Fibroblast of skin of back (primary cell): ENCODE measurements at regions not wholly inside any gene's neighbourhood (a gene's known extent, or its start where the extent isn't known, plus 50 kb on each side); places are given as distances from the start of the nearest gene placed in this dataset.
"Not testable (repeated sequence)": the region's sequence is repeated elsewhere in the genome, so short reads cannot be mapped to it uniquely, and the experiment has no call there.

Experiments used
- DNase-seq: peaks from one replicate; pipeline ENCODE4 v3.0.0-alpha.2; 2013

DNA sequence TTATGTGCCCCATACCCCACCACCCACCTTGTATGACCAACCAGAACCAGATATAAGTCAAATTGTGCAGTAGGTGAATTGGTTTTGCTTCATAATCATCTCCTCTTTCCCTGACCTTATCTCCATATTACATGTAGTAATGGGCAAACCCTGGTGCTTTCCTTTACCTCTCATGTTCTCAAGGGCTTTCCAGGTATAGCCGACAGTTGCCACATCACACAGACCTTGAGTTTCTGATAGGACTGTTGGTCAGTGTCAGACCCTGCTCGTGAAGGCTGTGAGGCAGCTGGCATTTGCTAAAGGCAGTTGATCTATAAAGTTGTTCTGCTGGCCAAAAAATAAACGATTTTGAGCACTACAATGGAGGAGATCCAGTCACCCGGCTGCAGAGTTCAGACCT is 145.9 kb downstream of the ALX1 start:
- DNase-seq: no peak

DNA sequence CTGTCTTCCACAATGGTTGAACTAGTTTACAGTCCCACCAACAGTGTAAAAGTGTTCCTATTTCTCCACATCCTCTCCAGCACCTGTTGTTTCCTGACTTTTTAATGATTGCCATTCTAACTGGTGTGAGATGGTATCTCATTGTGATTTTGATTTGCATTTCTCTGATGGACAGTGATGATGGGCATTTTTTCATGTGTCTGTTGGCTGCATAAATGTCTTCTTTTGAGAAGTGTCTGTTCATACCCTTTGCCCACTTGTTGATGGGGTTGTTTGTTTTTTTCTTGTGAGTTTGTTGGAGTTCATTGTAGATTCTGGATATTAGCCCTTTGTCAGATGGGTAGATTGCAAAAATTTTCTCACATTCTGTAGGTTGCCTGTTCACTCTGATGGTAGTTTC is 153.1 kb downstream of the ALX1 start:
- not testable (repeated sequence) for DNase-seq

DNA sequence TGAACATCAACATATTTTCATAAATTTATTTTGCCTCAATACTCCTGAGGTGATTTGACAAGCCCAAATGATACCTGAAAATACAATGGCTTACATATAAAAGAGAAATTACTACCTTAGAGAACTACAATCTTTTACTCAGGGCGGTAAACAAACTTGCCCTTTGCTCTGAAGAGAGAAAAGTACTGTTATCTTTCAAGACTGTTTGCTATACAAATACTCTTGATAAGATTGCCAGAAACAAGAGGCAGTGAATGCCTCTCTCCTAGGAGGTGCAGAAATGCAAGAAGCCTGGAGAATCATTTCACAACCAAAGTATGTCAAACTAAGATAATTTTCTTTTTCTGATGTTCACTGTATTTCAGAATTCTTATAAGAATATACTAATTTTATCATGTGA is 160.3 kb downstream of the ALX1 start:
- DNase-seq: no peak

DNA sequence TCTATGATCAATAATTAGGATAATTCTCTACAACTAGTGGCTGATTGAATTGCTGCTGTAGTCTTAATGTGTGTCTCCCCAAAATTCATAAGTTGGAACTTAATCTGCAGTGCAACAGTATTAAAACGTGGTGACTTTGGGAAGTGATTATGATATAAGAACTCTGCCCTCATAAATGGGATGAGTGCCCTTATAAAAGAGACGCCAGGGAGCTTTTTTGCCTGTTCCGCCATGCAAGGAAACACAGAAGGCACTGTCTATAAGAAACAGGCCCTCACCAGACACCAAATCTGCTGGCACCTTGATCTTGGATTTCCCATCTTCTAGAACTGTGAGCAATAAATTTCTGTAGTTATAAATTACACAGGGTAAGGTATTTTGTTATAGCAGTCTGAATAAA is 161.0 kb downstream of the ALX1 start:
- DNase-seq: no peak

DNA sequence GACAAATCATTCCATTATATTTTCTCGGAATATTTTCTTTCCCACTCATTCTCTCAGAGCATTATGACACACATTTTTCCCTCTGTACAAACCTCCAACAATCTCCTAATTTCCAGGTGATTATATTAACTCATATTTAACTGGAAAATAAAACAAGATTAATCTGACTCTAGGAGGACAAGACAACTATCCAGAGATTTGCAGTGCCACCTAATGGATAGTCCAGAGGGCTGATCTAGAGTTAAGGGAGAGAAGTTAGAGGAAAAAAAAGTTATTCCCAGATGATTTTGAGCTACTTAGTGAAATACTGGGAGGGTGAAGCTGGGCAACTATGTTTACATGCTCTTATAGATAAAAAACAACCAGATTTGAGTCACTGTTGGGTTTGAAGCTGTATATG is 161.7 kb downstream of the ALX1 start:
- DNase-seq: peak; percentile 1

GRCh38 chr12:85445060-85445938 is 165.3 kb downstream of the ALX1 start:
- DNase-seq: no peak

DNA sequence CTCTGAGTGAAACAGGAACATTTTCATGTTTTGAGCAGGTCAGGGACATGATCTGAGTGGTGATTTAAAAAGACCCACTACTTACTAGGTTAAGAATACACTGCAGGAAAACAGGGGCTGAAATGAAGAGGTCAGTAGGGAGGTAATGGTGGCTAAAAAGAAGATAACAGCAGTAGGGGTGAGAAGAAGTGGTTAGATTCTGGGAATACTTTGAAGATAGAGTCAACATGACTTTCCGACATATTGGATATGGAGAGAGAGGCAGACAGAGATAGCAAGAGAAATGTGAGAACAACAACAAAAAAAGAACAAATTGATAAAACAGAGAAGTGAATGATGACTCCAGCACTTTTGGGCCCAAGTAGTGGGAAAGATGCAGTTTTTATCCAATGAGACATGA is 168.0 kb downstream of the ALX1 start:
- DNase-seq: no peak

- peak; percentile 7 for DNase-seq
Measured at GRCh38 chr12:85448548-85449139, 168.6 kb downstream of the ALX1 start.

DNA sequence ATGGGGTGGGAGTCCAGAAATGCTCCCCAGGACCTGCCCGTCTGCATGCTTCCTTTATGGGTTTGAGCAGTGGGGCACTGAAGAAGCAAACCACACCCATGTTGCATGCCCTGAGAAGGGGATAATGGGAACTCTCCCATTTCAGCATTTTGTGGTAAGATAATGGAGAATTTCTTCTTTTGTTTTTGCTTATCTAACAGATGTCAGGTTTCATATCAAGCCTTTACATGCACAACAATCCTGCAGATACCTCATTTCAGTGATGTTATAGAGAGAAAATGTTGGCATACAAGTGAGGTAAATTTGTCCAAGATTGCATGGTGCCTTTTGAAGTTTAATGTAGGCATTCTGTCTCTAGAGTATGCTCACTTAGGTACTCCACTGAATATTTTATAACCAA is 177.0 kb downstream of the ALX1 start:
- DNase-seq: no peak

DNA sequence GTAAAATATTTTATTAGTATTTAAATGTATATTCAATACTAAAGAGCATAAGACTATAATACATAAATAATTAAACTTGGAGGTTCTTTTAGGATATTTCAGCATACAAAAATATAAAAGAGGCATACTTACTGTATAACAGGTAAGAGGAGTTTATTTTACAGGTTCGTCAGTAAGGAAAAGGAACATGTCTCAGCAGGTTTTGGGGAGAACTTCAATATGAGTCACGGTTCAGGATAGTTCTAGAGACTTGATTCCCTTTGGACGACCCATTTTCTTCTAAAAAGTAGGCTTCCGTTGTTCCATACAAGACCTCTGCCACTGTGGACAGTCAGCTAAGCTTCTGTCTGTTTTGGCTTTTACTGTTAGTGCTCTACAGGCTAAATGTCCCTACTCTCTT is 181.1 kb downstream of the ALX1 start:
- no peak for DNase-seq

- no peak for DNase-seq
Measured at GRCh38 chr12:85462888-85463287, 182.9 kb downstream of the ALX1 start.

- DNase-seq: peak; percentile 30
Measured at GRCh38 chr12:85466890-85467289, 186.9 kb downstream of the ALX1 start.

GRCh38 chr12:85468356-85469157 is 188.5 kb downstream of the ALX1 start:
- DNase-seq: peak; percentile 62

GRCh38 chr12:85469158-85470086 is 189.4 kb downstream of the ALX1 start:
- DNase-seq: peak; percentile 46

GRCh38 chr12:85475277-85475676 is 195.3 kb downstream of the ALX1 start:
- DNase-seq: not testable (repeated sequence)

GRCh38 chr12:85476756-85477155 is 196.7 kb downstream of the ALX1 start:
- DNase-seq: no peak

- no peak for DNase-seq
Measured at GRCh38 chr12:85484387-85484786, 204.4 kb downstream of the ALX1 start.

DNA sequence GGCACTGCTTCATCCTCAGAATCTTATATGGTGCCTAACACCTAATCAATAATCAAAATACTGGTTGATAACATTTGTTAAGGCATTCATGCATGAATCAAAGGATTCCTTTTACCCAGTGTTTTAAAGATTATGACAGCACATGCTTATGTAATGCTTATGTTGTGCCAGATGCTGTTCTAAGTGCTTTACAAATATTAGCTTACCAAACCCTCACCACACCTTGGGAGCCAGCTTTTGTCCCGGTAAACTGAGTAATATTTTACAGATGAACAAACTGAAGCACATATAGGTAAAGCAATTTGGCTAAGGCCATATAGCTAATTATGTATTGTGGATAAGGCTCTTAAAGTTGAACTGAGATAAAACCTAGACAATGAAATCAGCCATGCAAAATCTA is 209.2 kb downstream of the ALX1 start:
- no peak for DNase-seq

DNA sequence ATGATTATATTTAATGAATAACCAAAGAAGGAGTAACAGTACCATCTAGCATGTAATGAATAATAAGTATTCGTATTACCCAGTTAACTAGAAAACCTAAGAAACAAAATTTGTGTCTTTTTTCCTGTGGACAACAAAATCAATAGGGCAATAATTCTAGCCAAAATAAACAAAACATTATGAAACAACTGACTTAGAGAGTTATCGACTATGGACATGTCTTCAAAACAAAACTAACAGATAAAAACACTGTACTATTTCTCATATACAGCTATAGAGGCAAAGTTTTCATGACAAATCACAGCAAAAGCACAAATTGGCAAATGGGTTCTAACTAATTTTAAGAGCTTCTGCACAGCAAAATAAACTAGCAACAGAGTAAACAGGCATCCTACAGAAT is 224.1 kb downstream of the ALX1 start:
- DNase-seq: no peak

DNA sequence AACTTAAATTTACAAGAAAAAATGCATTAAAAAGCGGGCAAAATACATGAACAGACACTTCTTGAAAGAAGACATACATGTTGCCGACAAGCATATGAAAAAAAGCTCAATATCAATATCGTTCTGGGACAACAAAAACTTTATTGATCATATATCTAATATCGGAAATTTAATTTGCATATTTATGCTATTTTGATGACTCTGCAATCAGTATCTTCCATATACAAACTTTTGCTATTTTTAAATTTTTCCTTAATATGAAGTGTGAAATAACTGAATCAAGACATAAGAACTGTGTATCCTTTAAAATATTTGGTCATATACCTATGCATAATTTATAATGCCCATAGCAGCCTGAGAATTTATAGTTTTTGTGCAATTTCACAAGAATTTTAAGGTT is 224.6 kb downstream of the ALX1 start:
- DNase-seq: no peak

GRCh38 chr12:85507456-85507855 is 227.4 kb downstream of the ALX1 start:
- no peak for DNase-seq
